Mammary epithelial cell (primary cell): ENCODE measurements at regions not wholly inside any gene's neighbourhood (a gene's known extent, or its start where the extent isn't known, plus 50 kb on each side); places are given as distances from the start of the nearest gene placed in this dataset.

Source experiments
- EZH2 ChIP-seq: IDR thresholded peaks from 2 replicates; pipeline ENCODE4 v1.6.1; 2012; ENCODE audit warnings: low read length, inconsistent platforms, borderline replicate concordance
- TF ChIP-seq, protein P1 (sequence below), 2 donors: IDR thresholded peaks in 1 of 2; conservative IDR thresholded peaks in 1 of 2; 2 replicates each; pipeline ENCODE4 v1.5.1; 2011 to 2012; ENCODE audit warnings: inconsistent platforms in 2 of 2, low read length in 2 of 2, mild to moderate bottlenecking in 2 of 2, control low read depth in 1 of 2, low read depth in 1 of 2; ENCODE audit not compliant: insufficient read depth in 1 of 2; ENCODE audit errors: extremely low read depth in 1 of 2

- TF ChIP-seq EZH2 = no peak
- TF ChIP-seq, protein P1, sequence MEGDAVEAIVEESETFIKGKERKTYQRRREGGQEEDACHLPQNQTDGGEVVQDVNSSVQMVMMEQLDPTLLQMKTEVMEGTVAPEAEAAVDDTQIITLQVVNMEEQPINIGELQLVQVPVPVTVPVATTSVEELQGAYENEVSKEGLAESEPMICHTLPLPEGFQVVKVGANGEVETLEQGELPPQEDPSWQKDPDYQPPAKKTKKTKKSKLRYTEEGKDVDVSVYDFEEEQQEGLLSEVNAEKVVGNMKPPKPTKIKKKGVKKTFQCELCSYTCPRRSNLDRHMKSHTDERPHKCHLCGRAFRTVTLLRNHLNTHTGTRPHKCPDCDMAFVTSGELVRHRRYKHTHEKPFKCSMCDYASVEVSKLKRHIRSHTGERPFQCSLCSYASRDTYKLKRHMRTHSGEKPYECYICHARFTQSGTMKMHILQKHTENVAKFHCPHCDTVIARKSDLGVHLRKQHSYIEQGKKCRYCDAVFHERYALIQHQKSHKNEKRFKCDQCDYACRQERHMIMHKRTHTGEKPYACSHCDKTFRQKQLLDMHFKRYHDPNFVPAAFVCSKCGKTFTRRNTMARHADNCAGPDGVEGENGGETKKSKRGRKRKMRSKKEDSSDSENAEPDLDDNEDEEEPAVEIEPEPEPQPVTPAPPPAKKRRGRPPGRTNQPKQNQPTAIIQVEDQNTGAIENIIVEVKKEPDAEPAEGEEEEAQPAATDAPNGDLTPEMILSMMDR (conservative IDR thresholded peaks at IDR 0.05 in 1 of 2, IDR thresholded peaks at IDR 0.05 in 1 of 2; ENCODE audit: extremely low read depth in 1 of 2, insufficient read depth in 1 of 2, low read depth in 1 of 2, low read length in 2 of 2) = no peak
Measured at GRCh38 chr2:19671916-19672315, 229.9 kb downstream of the TTC32 start.
